ENCODE measurements at regions not wholly inside any gene's neighbourhood (a gene's known extent, or its start where the extent isn't known, plus 50 kb on each side); places are given as distances from the start of the nearest gene placed in this dataset.

GRCh38 chr7:41910940-41911600 lies 208.2 kb upstream of the INHBA start:
- DNase-seq (ENCODE audit: low read depth, low spot score), result no peak

GRCh38 chr7:41907444-41907843 lies 204.6 kb upstream of the INHBA start:
- no peak overlapping the region for H3K4me3 ChIP-seq (ENCODE audit: low read length)
- no peak for DNase-seq (ENCODE audit: low read depth, low spot score)

More at GRCh38 chr7:41910940-41911600, 208.2 kb upstream of the INHBA start:
- no peak overlapping the region for H3K4me3 ChIP-seq (ENCODE audit: low read length)

DNA sequence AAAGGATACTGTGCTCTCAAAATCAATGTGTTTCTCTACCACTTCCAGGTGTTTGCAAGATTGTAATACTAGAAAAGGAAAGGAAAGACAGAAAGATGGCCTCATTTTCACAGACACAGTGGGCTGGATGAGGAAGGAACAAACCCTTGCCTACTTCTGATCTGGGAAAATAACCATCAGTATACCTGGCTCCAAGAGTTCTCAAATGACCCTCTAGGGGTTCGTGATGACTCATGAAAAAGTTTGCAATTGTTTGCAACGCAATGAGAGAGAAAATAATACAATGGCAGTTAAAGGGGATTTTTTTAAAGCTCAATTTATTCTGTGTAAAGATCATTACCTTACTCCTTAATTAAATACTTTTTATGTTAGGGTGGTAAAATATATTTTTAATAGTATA lies 197.6 kb upstream of the INHBA start:
- no peak for DNase-seq (ENCODE audit: low read depth, low spot score)
- no peak overlapping the region for H3K4me3 ChIP-seq (ENCODE audit: low read length)

- DNase-seq (ENCODE audit: low read depth, low spot score), result no peak
- no peak overlapping the region for H3K4me3 ChIP-seq (ENCODE audit: low read length)
These were observed 197.0 kb upstream of the INHBA start for GRCh38 chr7:41899823-41900433.

DNA sequence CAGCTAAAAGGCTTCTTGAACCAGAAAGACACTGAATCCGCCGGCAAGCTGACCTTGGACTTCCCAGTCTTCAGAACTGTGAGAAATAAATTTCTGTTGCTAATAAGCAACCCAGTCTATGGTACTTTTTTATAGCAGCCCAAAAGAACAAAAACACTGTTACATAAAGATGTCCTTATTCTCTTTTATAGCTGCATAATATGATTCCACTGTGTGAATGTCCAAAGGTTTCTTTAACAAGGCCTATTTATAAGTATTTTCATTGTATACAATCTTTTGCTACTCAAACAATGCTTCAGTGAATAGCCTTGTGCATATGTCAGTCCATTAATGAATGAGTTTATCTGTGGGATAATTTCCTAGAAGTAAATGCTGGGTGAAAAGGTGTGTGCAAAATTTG lies 190.8 kb upstream of the INHBA start:
- no peak for DNase-seq (ENCODE audit: low read depth, low spot score)
- no peak overlapping the region for H3K4me3 ChIP-seq (ENCODE audit: low read length)

DNA sequence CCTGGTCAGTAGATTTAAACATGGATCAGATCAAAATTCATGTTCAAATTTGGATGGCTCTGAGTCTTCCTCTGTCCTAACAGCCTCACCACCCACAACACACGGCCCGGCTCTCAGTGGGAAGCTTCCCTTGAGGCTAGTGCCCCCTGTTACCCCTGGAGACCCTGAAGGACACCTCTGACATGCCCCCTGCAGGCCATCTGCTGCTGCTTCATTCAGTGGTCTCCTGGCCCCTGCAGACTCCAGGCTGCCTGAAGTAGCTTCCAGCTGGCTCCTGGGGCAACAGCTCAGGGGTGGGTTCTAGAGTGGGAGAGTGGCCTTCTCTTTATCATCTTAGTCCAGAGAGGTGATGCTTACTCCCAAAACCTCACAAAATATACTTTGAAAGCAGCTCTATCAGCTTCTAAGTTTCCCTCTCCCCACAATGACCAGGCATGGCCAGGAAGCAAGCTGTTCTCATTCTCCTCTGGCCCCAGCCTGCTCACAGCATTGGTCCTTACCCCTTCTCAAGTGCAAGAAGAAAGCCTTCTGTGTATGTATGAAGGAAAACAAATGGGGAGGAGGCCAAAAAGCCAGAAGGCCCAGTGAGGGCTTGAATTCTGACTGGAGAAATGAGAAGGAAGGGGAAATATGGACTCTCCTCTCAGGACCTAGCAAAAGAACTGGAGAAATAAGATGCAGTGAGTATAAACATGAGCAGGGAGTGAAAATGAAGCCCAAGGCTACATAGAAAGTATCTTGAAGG lies 189.6 kb upstream of the INHBA start:
- H3K4me3 ChIP-seq (ENCODE audit: low read length), result no peak overlapping the region
- DNase-seq (ENCODE audit: low read depth, low spot score), result no peak

- no peak for DNase-seq (ENCODE audit: low read depth, low spot score)
These were observed 189.1 kb upstream of the INHBA start for GRCh38 chr7:41891950-41892349.

GRCh38 chr7:41890631-41891274 lies 187.9 kb upstream of the INHBA start:
- H3K4me3 ChIP-seq (ENCODE audit: low read length), result no peak overlapping the region
- no peak for DNase-seq (ENCODE audit: low read depth, low spot score)

More at GRCh38 chr7:41891950-41892349, 189.1 kb upstream of the INHBA start:
- no peak overlapping the region for H3K4me3 ChIP-seq (ENCODE audit: low read length)

DNA sequence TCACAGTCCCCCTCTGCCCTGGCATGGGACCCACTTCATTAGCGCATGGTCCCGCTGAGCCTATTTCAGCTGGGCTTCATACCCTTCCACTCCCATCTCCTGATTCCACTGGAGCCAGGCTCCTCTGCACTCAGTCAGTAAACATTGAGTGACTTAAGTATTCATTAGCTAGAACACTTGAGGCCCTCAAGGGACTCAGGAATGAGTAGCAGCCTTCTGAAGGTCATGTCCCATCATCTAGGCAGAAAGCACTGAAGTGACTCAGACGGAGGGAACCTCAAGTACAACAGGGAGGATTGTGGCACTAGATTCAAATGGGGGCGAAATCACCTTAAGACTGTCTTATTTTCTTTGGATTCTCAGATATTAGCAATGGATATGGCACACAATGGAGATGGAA lies 186.6 kb upstream of the INHBA start:
- H3K4me3 ChIP-seq (ENCODE audit: low read length), result no peak overlapping the region
- no peak for DNase-seq (ENCODE audit: low read depth, low spot score)

DNA sequence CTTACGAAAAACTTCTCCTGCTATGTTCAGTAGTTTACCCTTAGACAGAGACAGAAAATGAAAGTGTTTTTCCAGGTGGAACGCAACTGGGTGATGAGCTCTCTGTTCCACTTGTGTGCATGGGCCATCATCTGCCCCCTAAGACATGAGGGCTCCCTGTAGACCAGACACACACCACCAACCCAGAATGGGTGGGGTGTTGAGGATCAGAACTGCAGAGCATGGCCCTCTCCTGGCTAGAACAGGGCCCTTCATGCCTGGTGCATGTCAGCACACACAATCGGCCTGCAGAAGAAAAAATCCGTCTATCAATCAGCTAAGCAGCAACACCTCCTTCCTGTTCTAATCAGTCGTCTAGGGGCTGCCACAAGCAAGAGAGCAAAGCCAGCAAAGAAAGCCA lies 186.2 kb upstream of the INHBA start:
- no peak for DNase-seq (ENCODE audit: low read depth, low spot score)
- no peak overlapping the region for H3K4me3 ChIP-seq (ENCODE audit: low read length)

DNA sequence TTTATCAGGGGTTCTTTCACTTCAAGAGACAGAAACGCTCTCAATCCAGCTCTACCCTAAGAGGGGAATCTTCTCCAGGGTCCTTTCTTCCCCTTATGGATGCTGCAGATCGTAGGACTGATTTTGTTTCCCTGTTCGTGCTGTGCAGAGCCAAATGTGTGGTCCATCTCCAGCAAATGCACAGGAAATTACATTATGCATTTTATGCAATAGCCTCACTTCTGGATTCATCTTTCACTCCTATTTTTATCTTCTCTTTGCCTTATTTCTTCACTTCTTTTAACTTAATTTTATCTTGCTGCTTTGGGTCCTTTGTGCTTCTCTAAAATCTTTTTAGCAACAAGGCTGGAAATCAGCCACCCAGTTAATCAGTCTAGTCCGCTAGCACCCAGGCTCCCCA lies 184.5 kb upstream of the INHBA start:
- no peak overlapping the region for H3K4me3 ChIP-seq (ENCODE audit: low read length)
- no peak for DNase-seq (ENCODE audit: low read depth, low spot score)

DNA sequence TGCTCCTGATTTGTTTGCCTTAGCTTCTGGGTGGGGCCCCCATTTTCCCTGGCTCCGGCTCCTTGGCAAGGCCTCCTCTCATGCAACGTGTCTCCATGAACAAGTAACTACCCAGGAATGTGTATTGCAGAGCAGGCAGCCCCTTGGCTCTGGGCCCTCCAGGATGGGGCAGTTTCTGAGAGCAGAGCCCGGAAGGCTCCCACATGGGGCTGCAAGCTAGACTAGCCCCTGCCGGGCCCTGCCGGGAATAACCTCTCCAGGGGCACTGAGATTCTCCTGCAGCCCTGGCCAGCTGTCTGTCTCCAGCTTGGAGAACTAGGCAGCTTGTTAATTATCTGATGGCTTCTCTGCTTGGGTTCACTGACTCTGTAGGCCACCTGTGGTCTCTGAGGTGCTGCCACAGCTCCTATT lies 184.0 kb upstream of the INHBA start:
- no peak for DNase-seq (ENCODE audit: low read depth, low spot score)
- no peak overlapping the region for H3K4me3 ChIP-seq (ENCODE audit: low read length)

DNA sequence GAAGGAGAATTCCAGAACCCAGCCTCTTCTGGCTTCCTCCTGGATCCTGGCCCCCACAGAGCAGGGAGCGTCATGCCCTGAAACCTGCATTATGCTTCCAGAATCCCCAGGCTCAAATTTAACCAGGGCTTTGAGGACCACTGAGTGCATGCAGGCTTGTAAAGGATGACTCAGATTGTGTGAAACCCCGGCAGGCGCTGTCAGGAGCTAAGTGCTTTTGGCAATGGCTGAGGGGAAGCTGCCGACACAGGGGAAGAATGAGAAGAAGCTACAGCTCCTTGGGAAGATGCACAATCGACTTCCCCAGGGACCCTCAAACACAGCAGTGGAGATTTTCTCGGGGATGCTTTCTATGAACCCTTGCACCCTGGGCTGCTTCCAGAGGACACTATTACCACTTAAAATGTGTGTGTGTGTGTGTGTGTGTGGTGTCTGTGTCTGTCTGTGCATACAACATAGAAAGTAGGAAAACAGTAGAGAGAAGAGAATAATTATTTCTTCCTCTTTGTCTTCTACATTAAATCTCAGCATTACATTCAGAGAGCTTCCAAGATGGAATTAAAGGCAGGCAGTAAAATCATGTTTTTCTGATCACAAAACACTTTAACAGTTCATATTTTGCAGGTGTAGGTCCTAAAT lies 183.5 kb upstream of the INHBA start:
- no peak overlapping the region for H3K4me3 ChIP-seq (ENCODE audit: low read length)
- no peak for DNase-seq (ENCODE audit: low read depth, low spot score)

DNA sequence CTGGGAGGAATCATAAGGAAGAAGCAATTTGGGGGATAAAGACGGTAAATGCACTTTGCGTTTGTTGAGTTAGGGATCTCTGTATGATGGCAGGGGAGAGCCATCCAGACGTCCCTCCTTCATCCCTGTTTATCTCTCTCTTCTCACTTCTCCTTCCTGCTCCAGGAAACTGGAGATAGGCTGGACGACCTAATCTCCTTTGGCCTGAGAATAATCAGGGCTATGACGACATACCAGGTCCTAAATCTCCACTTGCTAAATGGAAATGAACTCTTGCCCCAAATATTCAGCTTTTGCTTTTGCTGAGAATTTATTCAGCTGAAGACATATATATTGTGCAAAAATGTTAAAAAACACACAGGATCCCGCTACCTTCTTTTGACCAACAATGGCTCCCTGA lies 182.9 kb upstream of the INHBA start:
- no peak for DNase-seq (ENCODE audit: low read depth, low spot score)
- H3K4me3 ChIP-seq (ENCODE audit: low read length), result no peak overlapping the region

DNA sequence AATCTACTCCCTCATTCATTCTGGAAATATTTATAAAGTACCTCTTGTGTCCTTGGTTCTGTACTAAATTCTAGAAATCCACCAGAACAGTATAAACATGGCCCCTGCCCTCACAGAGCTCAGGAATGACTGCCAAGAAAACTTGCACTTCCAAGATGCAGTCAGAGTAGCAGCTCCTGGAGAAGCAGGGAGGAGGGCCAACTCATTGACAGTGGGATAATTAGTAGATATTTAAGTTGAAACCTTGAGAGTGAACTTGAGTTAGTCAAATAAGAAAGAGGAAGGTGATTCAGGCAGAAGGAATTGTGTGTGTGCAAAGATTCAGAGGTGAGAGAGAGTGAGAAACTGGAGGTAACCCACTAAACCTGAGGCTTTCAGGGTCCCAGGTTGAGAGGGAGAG lies 182.2 kb upstream of the INHBA start:
- no peak for DNase-seq (ENCODE audit: low read depth, low spot score)
- no peak overlapping the region for H3K4me3 ChIP-seq (ENCODE audit: low read length)

GRCh38 chr7:41882745-41883420 lies 180.0 kb upstream of the INHBA start:
- no peak overlapping the region for H3K4me3 ChIP-seq (ENCODE audit: low read length)
- DNase-seq (ENCODE audit: low read depth, low spot score), result no peak

- no peak for DNase-seq (ENCODE audit: low read depth, low spot score)
- H3K4me3 ChIP-seq (ENCODE audit: low read length), result no peak overlapping the region
These were observed 179.4 kb upstream of the INHBA start for GRCh38 chr7:41882256-41882655.

DNA sequence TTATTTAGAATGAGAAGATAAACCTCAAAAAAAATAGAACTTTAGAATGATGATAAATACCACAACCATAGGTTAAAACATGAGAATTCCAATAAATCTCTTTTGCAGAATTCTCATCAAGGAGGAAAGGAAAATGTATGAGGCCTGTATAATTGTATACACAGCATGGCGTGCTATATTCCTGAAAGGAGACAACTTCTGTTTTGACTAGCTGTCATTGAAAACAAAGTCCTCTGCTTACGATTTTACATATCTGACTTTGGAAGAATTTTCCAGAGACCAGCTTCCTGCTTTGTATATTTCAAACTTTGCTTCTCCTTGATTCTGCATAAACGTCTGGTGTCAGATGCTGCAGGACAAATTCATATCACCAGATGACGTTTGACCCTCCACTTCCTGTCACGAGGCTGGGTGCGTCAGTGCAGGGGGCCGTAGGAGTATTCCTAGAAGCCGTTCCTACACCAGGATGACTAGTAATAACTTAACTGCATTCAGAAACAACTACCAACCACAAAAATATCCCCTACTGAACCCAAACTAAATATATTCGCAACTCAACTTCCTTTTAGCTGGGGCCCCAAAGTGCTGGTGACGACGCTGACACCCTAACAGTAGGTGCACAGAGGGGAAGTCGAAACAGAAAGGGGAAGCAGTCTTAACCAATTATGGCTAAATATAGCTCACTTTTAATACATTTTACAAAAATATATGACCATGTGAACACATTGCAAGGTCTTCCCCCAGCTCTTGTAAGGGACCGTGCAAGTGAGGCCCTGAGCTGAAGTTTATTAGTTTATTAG lies 178.6 kb upstream of the INHBA start:
- no peak overlapping the region for H3K4me3 ChIP-seq (ENCODE audit: low read length)

More for the DNA sequence above, 178.6 kb upstream of the INHBA start:
- no peak for DNase-seq (ENCODE audit: low read depth, low spot score)
